H1 (cell line): ENCODE measurements at regions not wholly inside any gene's neighbourhood (a gene's known extent, or its start where the extent isn't known, plus 50 kb on each side); places are given as distances from the start of the nearest gene placed in this dataset.

Experiments
- CTCF ChIA-PET: fragments of 300-600 bp; sonication (Branson Sonifier 250); formaldehyde crosslinking; loops from one replicate; lab custom pipeline; 2021; ENCODE audit not compliant: partially characterized antibody; lab: Charles Lee
- POLR2A ChIA-PET: fragments of 300-600 bp; sonication (Branson Sonifier 250); formaldehyde crosslinking; loops from one replicate; lab custom pipeline; 2021; ENCODE audit warnings: inconsistent platforms; ENCODE audit not compliant: partially characterized antibody; lab: Charles Lee
- DNase-seq, 2 experiments: peaks; one replicate each; pipeline versions ENCODE4 v3.0.0 to v3.0.0-alpha.2; 2010 to 2022; ENCODE audit warnings: low spot score in 2 of 2, low read depth in 1 of 2, mixed read lengths in 1 of 2
- FAIRE-seq: peaks from 2 replicates; lab custom pipeline; 2011; peaks lifted over from hg19 to GRCh38; lab: Jason Lieb, UNC
- H2AFZ ChIP-seq: 2 replicates; pipeline ENCODE4 v1.8.1; 2012; ENCODE audit warnings: low read length, inconsistent platforms
- H2AK5ac ChIP-seq: 2 replicates; pipeline ENCODE4 v1.6.1; 2013; ENCODE audit warnings: low read depth, low read length
- H2BK120ac ChIP-seq: replicated peaks from 2 replicates; pipeline ENCODE3; 2013; ENCODE audit warnings: low read depth, low read length, inconsistent platforms
- H2BK12ac ChIP-seq: 2 replicates; pipeline ENCODE4 v1.6.1; 2013; ENCODE audit warnings: low read depth, low read length
- H2BK15ac ChIP-seq: 2 replicates; pipeline ENCODE4 v1.6.1; 2013; ENCODE audit warnings: low read length
- H2BK20ac ChIP-seq: 2 replicates; pipeline ENCODE4 v1.6.1; 2013; ENCODE audit warnings: low read length
- H2BK5ac ChIP-seq: 2 replicates; pipeline ENCODE4 v1.6.1; 2013; ENCODE audit warnings: low read depth, low read length
- H3K14ac ChIP-seq: 2 replicates; pipeline ENCODE4 v1.6.1; 2013; ENCODE audit warnings: inconsistent platforms; ENCODE audit not compliant: insufficient read length
- H3K18ac ChIP-seq: 2 replicates; pipeline ENCODE4 v1.6.1; 2013; ENCODE audit warnings: low read length; ENCODE audit errors: extremely low read depth
- H3K23ac ChIP-seq: 2 replicates; pipeline ENCODE4 v1.6.1; 2013; ENCODE audit warnings: inconsistent platforms; ENCODE audit not compliant: insufficient read length
- H3K23me2 ChIP-seq: 2 replicates; pipeline ENCODE4 v1.6.1; 2013; ENCODE audit warnings: low read depth, low read length
- H3K27ac ChIP-seq: 2 replicates; pipeline ENCODE4 v1.6.1; 2011; ENCODE audit warnings: low read depth, low read length, inconsistent platforms
- H3K27me3 ChIP-seq, 4 experiments: replicated peaks in 1 of 4; 1 replicate in 1 of 4; 2 replicates in 3 of 4; pipeline versions ENCODE4 v1.6.1 to v1.8.1; 2011 to 2013; ENCODE audit warnings: low read length in 3 of 4, mild to moderate bottlenecking in 3 of 4, inconsistent platforms in 2 of 4, mixed read lengths in 2 of 4, moderate library complexity in 1 of 4; ENCODE audit not compliant: control insufficient read depth in 3 of 4, insufficient read depth in 3 of 4; ENCODE audit errors: extremely low read depth in 1 of 4
- H3K36me3 ChIP-seq, 4 experiments: 2 replicates each; pipeline versions ENCODE4 v1.6.1 to v1.8.1; 2011 to 2013; ENCODE audit warnings: mild to moderate bottlenecking in 4 of 4, low read length in 3 of 4, moderate library complexity in 2 of 4, control low read depth in 1 of 4, inconsistent platforms in 1 of 4; ENCODE audit not compliant: insufficient read depth in 4 of 4, control insufficient read depth in 2 of 4
- H3K4ac ChIP-seq: replicated peaks from 2 replicates; pipeline ENCODE3; 2013; ENCODE audit warnings: low read length, low read depth, mixed read lengths, inconsistent platforms; ENCODE audit not compliant: insufficient read length
- H3K4me1 ChIP-seq, 4 experiments: replicated peaks in 1 of 4; 1 replicate in 1 of 4; 2 replicates in 3 of 4; pipeline versions ENCODE4 v1.6.1 to v1.8.1; 2011 to 2013; ENCODE audit warnings: low read length in 3 of 4, inconsistent platforms in 2 of 4, mixed read lengths in 1 of 4; ENCODE audit not compliant: insufficient read depth in 4 of 4, control insufficient read depth in 3 of 4
- H3K4me2 ChIP-seq, 2 experiments: 2 replicates each; pipeline versions ENCODE4 v1.6.1 to v1.8.1; 2011 to 2013; ENCODE audit warnings: low read depth in 2 of 2, low read length in 2 of 2, control low read depth in 1 of 2, inconsistent platforms in 1 of 2, mild to moderate bottlenecking in 1 of 2; ENCODE audit not compliant: insufficient read depth in 1 of 2
- H3K4me3 ChIP-seq, 4 experiments: fragments of 200-600, 300-600 bp in 1 of 4; sonication (generic), shearing (Covaris generic), sonication (Bioruptor Twin) in 1 of 4; 2 replicates each; pipeline versions ENCODE4 v1.5.1 to v1.8.1; 2011 to 2016; ENCODE audit warnings: low read length in 4 of 4, low read depth in 3 of 4, control low read depth in 2 of 4, inconsistent platforms in 2 of 4, mild to moderate bottlenecking in 2 of 4, mixed read lengths in 1 of 4, moderate library complexity in 1 of 4; ENCODE audit not compliant: insufficient read depth in 2 of 4; ENCODE audit errors: extremely low read depth in 1 of 4
- H3K56ac ChIP-seq: replicated peaks from 2 replicates; pipeline ENCODE3; 2013; ENCODE audit warnings: low read depth, mild to moderate bottlenecking, mixed read lengths, low read length, inconsistent platforms; ENCODE audit not compliant: insufficient read length
- H3K79me1 ChIP-seq: 2 replicates; pipeline ENCODE4 v1.6.1; 2013; ENCODE audit warnings: low read depth, low read length, control low read depth
- H3K79me2 ChIP-seq, 2 experiments: 2 replicates each; pipeline versions ENCODE4 v1.6.1 to v1.8.1; 2012 to 2013; ENCODE audit warnings: low read length in 2 of 2, mild to moderate bottlenecking in 2 of 2, inconsistent platforms in 1 of 2; ENCODE audit not compliant: insufficient read depth in 2 of 2, control insufficient read depth in 1 of 2
- H3K9ac ChIP-seq, 4 experiments: replicated peaks in 1 of 4; 1 replicate in 1 of 4; 2 replicates in 3 of 4; pipeline versions ENCODE4 v1.6.1 to v1.8.1; 2011 to 2013; ENCODE audit warnings: low read depth in 3 of 4, low read length in 3 of 4, control low read depth in 2 of 4, mild to moderate bottlenecking in 2 of 4, moderate library complexity in 2 of 4, inconsistent platforms in 1 of 4; ENCODE audit errors: extremely low read depth in 1 of 4
- H3K9me3 ChIP-seq, 2 experiments: 2 replicates each; pipeline versions ENCODE4 v1.6.1 to v1.8.1; 2012 to 2013; ENCODE audit warnings: mild to moderate bottlenecking in 2 of 2, moderate library complexity in 2 of 2, control low read depth in 1 of 2, inconsistent platforms in 1 of 2, low read depth in 1 of 2, low read length in 1 of 2, mixed read lengths in 1 of 2; ENCODE audit not compliant: insufficient read depth in 2 of 2
- H4K20me1 ChIP-seq, 2 experiments: replicated peaks in 1 of 2; 2 replicates each; pipeline versions ENCODE3 to v1.8.1; 2011 to 2013; ENCODE audit warnings: inconsistent platforms in 2 of 2, low read length in 2 of 2, mild to moderate bottlenecking in 1 of 2; ENCODE audit not compliant: insufficient read depth in 2 of 2, control insufficient read depth in 1 of 2
- H4K5ac ChIP-seq: 2 replicates; pipeline ENCODE4 v1.6.1; 2013; ENCODE audit warnings: low read length, low read depth, mixed read lengths, inconsistent platforms; ENCODE audit not compliant: insufficient read length
- H4K8ac ChIP-seq: 2 replicates; pipeline ENCODE4 v1.8.0; 2013; ENCODE audit warnings: mild to moderate bottlenecking, moderate library complexity, low read length, inconsistent platforms; ENCODE audit not compliant: insufficient read depth; ENCODE audit errors: extremely low read depth
- H4K91ac ChIP-seq: replicated peaks from 2 replicates; pipeline ENCODE3; 2013; ENCODE audit warnings: low read length, mixed read lengths, inconsistent platforms; ENCODE audit not compliant: insufficient read length
- BACH1 ChIP-seq: IDR thresholded peaks from 2 replicates; pipeline ENCODE4 v1.6.1; 2012; ENCODE audit warnings: low read length, improper control_type of control experiment
- CTCF ChIP-seq, 3 experiments: IDR thresholded peaks; 1 replicate in 2 of 3; 2 replicates in 1 of 3; pipeline versions ENCODE4 v1.5.1 to v1.6.1; 2011; ENCODE audit warnings: low read length in 3 of 3, mild to moderate bottlenecking in 3 of 3, inconsistent platforms in 2 of 3, low read depth in 1 of 3, moderate library complexity in 1 of 3; ENCODE audit not compliant: insufficient read depth in 1 of 3; ENCODE audit errors: control extremely low read depth in 1 of 3
- EGR1 ChIP-seq: IDR thresholded peaks from 2 replicates; pipeline ENCODE4 v1.6.1; 2011; ENCODE audit warnings: low read depth, low read length, borderline replicate concordance
- FOSL1 ChIP-seq: IDR thresholded peaks from 2 replicates; pipeline ENCODE4 v1.6.1; 2011; ENCODE audit warnings: mild to moderate bottlenecking, low read depth, low read length, moderate library complexity; ENCODE audit not compliant: insufficient read depth
- KDM4A ChIP-seq: IDR thresholded peaks from one replicate; pipeline ENCODE4 v1.7.1; 2012; ENCODE audit warnings: low read depth, mild to moderate bottlenecking, moderate library complexity, low read length, inconsistent platforms; ENCODE audit not compliant: severe bottlenecking
- NRF1 ChIP-seq: IDR thresholded peaks from 2 replicates; pipeline ENCODE4 v1.6.1; 2011; ENCODE audit warnings: mild to moderate bottlenecking, low read depth, low read length, improper control_type of control experiment
- RAD21 ChIP-seq, 2 experiments: IDR thresholded peaks in 1 of 2; conservative IDR thresholded peaks in 1 of 2; 2 replicates each; pipeline ENCODE4 v1.6.1; 2011; ENCODE audit warnings: low read depth in 2 of 2, low read length in 2 of 2, improper control_type of control experiment in 1 of 2, inconsistent platforms in 1 of 2, mild to moderate bottlenecking in 1 of 2, moderate library complexity in 1 of 2
- RBBP5 ChIP-seq: IDR thresholded peaks from 2 replicates; pipeline ENCODE4 v1.7.1; 2012; ENCODE audit warnings: low read depth, mild to moderate bottlenecking, inconsistent platforms, low read length, moderate library complexity, borderline replicate concordance
- RNF2 ChIP-seq: fragments of 200-900, 300-1000 bp; sonication (generic); IDR thresholded peaks from 2 replicates; pipeline ENCODE4 v1.7.1; 2016; ENCODE audit warnings: borderline replicate concordance, low read depth, mild to moderate bottlenecking, antibody characterized with exemption, low read length; ENCODE audit not compliant: poor library complexity, severe bottlenecking; ENCODE audit errors: missing control alignments
- SP1 ChIP-seq: IDR thresholded peaks from 2 replicates; pipeline ENCODE4 v1.6.1; 2011; ENCODE audit warnings: low read depth, low read length
- WGBS, 2 experiments: shearing (Covaris generic) in 1 of 2; methylation state at CpG; one replicate each; pipeline versions ENCODE4 v1.1.6 to v1.1.7; 2013 to 2015; ENCODE audit warnings: low lambda C conversion rate in 2 of 2, mixed read lengths in 2 of 2, inconsistent platforms in 1 of 2, low coverage in 1 of 2, missing lambda C conversion rate in 1 of 2; ENCODE audit not compliant: insufficient replicate concordance in 2 of 2, insufficient coverage in 1 of 2, insufficient read length in 1 of 2; ENCODE audit errors: extremely low coverage in 1 of 2, missing lambda C conversion rate in 1 of 2; 5-methylcytosine and 5-hydroxymethylcytosine counted together
- TF ChIP-seq, protein P1 (sequence below): IDR thresholded peaks from 2 replicates; pipeline ENCODE4 v1.6.1; 2012; ENCODE audit warnings: inconsistent platforms

GRCh38 chr4:141933978-141934377 is 297.6 kb downstream of the IL15 start:
- Histone ChIP-seq H4K5ac (no peak overlapping the region), H4K8ac (no peak overlapping the region), H3K14ac (no peak overlapping the region), H4K20me1 (no peaks in the 10 kb centered on the region), H2BK20ac (no peak overlapping the region), H3K4me3 (no peak overlapping the region), H2AK5ac (no peak overlapping the region), H2BK15ac (no peak overlapping the region), H3K4me2 (no peak overlapping the region), H3K4me1 (no peaks in the 10 kb centered on the region), H3K79me1 (no peaks in the 10 kb centered on the region), H2BK12ac (no peak overlapping the region), H2BK5ac (no peak overlapping the region), H2AFZ (no peak overlapping the region), H3K23ac (no peak overlapping the region), H3K18ac (no peak overlapping the region), H3K79me2 (no peaks in the 10 kb centered on the region), H3K23me2 (no peaks in the 10 kb centered on the region), H3K27ac (no peak overlapping the region), H3K4ac (no peak overlapping the region), H4K91ac (no peak overlapping the region), H3K27me3 (no peaks in the 10 kb centered on the region), H3K9me3 (peaks cover 3 to 9% of the 10 kb centered on the region in 2 experiments; a peak in 3 of 4 replicates), H3K9ac (no peak overlapping the region), H3K36me3 (no peaks in the 10 kb centered on the region), H2BK120ac (no peak overlapping the region), H3K56ac (no peak overlapping the region)
- 76% methylated on average over 1 of the region's 1 CpG; no CpG with 5 or more reads in 1 of the 2 experiments for WGBS, 2 experiments
- FAIRE-seq (no peak), DNase-seq (no peak)
- CTCF ChIA-PET = no interaction called here
- POLR2A ChIA-PET = no interaction called here
- no peak for TF ChIP-seq CTCF (IDR thresholded peaks at IDR 0.05; ENCODE audit: control extremely low read depth in 1 of 3, insufficient read depth in 1 of 3, low read depth in 1 of 3, low read length in 3 of 3)
- TF ChIP-seq FOSL1 = no peak
- TF ChIP-seq RBBP5 = no peak
- TF ChIP-seq EGR1 = no peak
- TF ChIP-seq BACH1 = no peak
- no peak for TF ChIP-seq NRF1
- TF ChIP-seq RNF2 = no peak
- TF ChIP-seq, protein P1, sequence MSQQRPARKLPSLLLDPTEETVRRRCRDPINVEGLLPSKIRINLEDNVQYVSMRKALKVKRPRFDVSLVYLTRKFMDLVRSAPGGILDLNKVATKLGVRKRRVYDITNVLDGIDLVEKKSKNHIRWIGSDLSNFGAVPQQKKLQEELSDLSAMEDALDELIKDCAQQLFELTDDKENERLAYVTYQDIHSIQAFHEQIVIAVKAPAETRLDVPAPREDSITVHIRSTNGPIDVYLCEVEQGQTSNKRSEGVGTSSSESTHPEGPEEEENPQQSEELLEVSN = no peak
- TF ChIP-seq SP1 = no peak
- TF ChIP-seq RAD21 (IDR thresholded peaks at IDR 0.05 in 1 of 2, conservative IDR thresholded peaks at IDR 0.05 in 1 of 2; ENCODE audit: low read depth in 2 of 2, low read length in 2 of 2) = no peak
- TF ChIP-seq KDM4A = no peak
